Loucy (cell line): ENCODE measurements at regions not wholly inside any gene's neighbourhood (a gene's known extent, or its start where the extent isn't known, plus 50 kb on each side); places are given as distances from the start of the nearest gene placed in this dataset.

ENCODE experiments used
- EZH2phosphoT487 ChIP-seq: fragments of 200-600 bp; IDR thresholded peaks from 2 replicates; pipeline ENCODE4 v1.6.1; 2018; ENCODE audit warnings: antibody characterized with exemption, mild to moderate bottlenecking, moderate library complexity, borderline replicate concordance
- TF ChIP-seq, protein P1 (sequence below): fragments of 200-600 bp; sonication (generic); conservative IDR thresholded peaks from 2 replicates; pipeline ENCODE4 v1.5.1; 2014; ENCODE audit warnings: mild to moderate bottlenecking, antibody characterized with exemption, low read length

DNA sequence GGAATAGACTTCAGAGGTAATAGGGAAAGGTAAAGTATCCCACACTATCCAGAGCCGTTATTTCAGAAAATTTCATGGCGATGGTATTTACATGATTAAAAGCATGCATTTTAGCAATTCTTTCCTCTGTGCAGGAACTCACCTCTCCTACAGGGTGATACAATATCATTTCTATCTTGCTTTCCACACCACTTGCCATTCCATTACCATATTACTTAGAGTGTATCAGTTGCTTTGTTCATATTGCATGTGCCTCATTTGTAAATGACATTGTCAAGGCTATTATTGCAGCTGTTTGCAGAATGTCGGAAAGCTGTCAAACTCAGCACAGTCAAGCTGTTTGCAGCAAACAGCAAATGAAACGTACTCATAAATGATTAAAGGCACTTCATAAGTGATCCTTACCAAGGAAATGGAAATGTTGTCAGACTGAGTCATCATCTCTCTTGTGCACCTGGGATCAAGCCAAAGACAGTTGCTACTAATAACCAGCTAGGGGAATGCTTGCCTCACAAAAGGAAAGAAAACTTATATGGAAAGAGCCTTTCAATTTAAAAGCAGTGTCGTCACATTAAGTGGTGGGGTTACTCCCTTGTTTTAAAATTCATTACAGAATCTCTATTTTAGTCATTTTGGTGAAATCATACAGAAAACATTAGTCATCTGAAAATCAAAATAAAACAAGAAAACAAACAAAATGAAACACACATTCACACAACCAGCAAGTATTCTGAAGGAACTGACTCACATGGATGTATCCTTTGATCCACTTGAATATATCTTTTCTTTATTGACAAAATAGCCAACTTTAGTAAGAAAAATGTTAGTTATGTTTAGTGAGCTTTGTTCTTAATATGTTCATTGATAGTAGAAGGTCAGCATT lies 1064.1 kb upstream of the CNTNAP5 start:
- TF ChIP-seq, protein P1, sequence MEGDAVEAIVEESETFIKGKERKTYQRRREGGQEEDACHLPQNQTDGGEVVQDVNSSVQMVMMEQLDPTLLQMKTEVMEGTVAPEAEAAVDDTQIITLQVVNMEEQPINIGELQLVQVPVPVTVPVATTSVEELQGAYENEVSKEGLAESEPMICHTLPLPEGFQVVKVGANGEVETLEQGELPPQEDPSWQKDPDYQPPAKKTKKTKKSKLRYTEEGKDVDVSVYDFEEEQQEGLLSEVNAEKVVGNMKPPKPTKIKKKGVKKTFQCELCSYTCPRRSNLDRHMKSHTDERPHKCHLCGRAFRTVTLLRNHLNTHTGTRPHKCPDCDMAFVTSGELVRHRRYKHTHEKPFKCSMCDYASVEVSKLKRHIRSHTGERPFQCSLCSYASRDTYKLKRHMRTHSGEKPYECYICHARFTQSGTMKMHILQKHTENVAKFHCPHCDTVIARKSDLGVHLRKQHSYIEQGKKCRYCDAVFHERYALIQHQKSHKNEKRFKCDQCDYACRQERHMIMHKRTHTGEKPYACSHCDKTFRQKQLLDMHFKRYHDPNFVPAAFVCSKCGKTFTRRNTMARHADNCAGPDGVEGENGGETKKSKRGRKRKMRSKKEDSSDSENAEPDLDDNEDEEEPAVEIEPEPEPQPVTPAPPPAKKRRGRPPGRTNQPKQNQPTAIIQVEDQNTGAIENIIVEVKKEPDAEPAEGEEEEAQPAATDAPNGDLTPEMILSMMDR = no peak
- no peak for TF ChIP-seq EZH2phosphoT487
